Peyer's patch (tissue), 4 donors: ENCODE measurements at regions not wholly inside any gene's neighbourhood (a gene's known extent, or its start where the extent isn't known, plus 50 kb on each side); places are given as distances from the start of the nearest gene placed in this dataset.

Experiments used
- CTCF ChIP-seq, 6 experiments: fragments of 450-650 bp in 4 of 6; fragments of 200-600 bp in 2 of 6; sonication (generic) in 1 of 6; IDR thresholded peaks; one replicate each; pipeline ENCODE4 v1.5.1; 2017 to 2019; ENCODE audit warnings: antibody characterized with exemption in 6 of 6, mild to moderate bottlenecking in 3 of 6, moderate library complexity in 1 of 6
- POLR2A ChIP-seq, 2 donors: fragments of 450-650 bp; IDR thresholded peaks; one replicate each; pipeline ENCODE4 v1.5.1; 2017; ENCODE audit warnings: antibody characterized with exemption in 2 of 2, mild to moderate bottlenecking in 2 of 2, moderate library complexity in 2 of 2

DNA sequence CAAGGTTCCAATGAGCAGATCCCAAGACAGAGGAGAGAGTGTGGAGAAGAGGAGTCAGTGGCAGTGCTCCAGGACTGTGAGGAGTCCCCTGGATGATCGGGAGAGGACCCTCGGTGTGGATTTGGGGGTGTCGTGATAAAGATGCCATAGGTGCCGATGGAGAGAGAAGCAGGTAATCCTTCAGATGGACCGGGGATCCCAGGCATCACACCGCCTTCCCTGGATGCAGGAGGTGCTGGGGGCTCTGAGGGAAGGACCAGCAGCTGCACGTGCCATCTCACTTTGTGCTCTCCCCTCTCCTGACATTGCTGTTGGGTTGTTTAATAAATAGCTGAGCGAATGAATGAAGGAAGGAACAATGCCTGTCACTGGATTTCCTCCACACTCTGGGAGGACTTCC, 744.1 kb downstream of the BRD1 start:
- TF ChIP-seq POLR2A (IDR thresholded peaks at IDR 0.05) = no peak
- no peak for TF ChIP-seq CTCF (IDR thresholded peaks at IDR 0.05)
